Body of pancreas (tissue), 4 donors: ENCODE measurements at regions not wholly inside any gene's neighbourhood (a gene's known extent, or its start where the extent isn't known, plus 50 kb on each side); places are given as distances from the start of the nearest gene placed in this dataset.

Source experiments
- POLR2A ChIP-seq, 3 donors: fragments of 450-650 bp; IDR thresholded peaks; one replicate each; pipeline ENCODE4 v1.6.1; 2016; ENCODE audit warnings: antibody characterized with exemption in 3 of 3, mild to moderate bottlenecking in 2 of 3
- TF ChIP-seq, protein P1 (sequence below), 7 experiments: fragments of 450-650 bp in 4 of 7; fragments of 200-600 bp in 3 of 7; sonication (generic) in 3 of 7; IDR thresholded peaks; one replicate each; pipeline ENCODE4 v1.5.1; 2016 to 2019; ENCODE audit warnings: antibody characterized with exemption in 7 of 7

DNA sequence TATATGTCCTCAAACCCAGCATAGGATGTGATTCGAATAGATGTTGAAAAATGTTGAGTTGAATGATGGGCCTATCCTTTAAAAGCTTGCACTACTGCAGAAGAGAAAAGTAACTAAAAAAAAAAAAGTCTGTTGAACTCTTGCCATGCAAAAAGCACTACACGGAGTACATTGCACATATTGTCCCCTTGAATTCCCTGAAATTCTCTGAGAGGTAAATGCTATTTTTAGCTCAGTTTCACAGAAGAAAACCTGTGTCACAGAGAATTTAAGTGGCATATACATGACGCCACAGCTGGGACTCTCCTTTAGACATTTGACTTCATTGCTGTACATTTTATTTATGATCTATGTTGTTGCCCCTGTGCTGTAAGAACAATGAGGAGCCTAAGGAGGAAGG lies 583.8 kb downstream of the SOX6 start:
- TF ChIP-seq, protein P1, sequence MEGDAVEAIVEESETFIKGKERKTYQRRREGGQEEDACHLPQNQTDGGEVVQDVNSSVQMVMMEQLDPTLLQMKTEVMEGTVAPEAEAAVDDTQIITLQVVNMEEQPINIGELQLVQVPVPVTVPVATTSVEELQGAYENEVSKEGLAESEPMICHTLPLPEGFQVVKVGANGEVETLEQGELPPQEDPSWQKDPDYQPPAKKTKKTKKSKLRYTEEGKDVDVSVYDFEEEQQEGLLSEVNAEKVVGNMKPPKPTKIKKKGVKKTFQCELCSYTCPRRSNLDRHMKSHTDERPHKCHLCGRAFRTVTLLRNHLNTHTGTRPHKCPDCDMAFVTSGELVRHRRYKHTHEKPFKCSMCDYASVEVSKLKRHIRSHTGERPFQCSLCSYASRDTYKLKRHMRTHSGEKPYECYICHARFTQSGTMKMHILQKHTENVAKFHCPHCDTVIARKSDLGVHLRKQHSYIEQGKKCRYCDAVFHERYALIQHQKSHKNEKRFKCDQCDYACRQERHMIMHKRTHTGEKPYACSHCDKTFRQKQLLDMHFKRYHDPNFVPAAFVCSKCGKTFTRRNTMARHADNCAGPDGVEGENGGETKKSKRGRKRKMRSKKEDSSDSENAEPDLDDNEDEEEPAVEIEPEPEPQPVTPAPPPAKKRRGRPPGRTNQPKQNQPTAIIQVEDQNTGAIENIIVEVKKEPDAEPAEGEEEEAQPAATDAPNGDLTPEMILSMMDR (IDR thresholded peaks at IDR 0.05), result no peak
- no peak for TF ChIP-seq POLR2A (IDR thresholded peaks at IDR 0.05)
